IPS DF 4.7 (cell line): ENCODE measurements at regions not wholly inside any gene's neighbourhood (a gene's known extent, or its start where the extent isn't known, plus 50 kb on each side); places are given as distances from the start of the nearest gene placed in this dataset.
"Not testable (repeated sequence)": the region's sequence is repeated elsewhere in the genome, so short reads cannot be mapped to it uniquely, and the experiment has no call there.

Experiments used
- DNase-seq: peaks from one replicate; pipeline ENCODE4 v3.0.0-alpha.2; 2013; ENCODE audit warnings: low spot score; ENCODE audit errors: extremely low read depth

DNA sequence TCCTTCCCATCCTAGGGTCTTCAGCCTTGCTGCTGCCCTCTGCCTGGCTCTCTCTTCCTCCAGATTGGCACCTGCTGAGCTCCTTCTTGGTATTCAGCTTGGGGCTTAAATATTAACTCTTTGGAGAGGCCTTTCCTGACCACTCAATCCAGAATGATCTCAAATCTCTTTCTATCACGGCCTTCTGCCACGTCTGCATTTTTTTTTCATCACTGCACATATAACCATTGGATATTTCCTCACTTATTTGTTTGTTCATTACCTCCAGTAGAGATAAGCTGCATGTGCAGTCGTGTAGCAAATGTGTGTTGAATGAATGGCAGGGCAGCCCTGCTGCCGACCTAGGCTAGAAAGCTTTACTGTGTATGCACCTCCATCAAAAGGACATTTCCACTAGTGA lies 51.6 kb upstream of the MPP7 start:
- DNase-seq = no peak

DNA sequence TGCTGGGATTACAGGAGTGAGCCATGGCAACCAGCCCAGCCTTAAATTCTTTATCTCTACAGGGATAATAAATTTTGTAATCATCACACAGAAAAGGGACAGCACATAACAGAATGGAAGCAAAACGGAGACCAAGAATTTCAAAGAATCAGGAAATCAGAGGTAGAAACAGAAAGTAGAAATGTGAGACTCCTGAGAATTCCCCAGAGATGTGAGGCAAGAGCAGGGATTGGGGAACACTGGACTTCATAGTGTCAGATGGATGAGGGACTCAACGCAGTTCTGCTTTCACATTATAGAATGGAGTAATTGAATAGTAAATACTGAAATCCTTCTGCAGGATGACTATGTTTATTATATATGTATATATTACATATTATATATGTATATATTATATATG lies 52.5 kb upstream of the MPP7 start:
- no peak for DNase-seq

DNA sequence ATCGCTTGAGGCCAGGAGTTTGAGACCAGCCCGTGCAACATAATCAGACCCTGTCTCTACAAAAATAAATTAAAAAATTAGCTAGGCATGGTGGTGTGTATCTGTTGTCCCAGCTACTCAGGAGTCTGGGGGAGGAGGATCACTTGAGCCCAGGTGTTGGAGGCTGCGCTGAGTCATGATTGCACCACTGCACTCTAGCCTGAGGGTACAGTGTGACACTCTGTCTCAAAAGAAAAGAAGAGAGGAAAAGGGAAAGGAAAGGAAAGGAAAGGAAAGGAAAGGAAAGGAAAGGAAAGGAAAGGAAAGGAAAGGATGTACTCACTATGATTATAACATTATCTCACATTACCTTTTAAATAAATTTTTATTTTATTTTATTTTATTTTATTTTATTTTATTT lies 56.5 kb upstream of the MPP7 start:
- DNase-seq = no peak

DNA sequence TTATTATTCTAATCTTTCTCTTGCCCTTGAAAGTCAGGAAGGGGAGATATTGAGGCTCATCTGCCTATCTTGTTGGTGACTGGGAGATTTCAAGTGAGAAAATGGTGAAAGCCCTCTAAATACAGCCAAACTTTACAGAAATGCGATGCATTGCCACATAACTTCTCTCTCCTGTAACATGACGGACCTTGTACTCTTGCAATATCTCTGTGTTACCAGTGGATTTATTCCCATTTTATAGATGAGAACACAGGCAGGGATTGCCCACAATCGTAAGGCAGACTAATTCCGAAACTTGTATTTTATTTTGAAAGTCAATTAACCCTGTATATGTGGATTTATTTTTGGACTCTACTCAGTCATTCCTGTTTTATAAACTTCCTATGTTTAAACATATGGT lies 57.3 kb upstream of the MPP7 start:
- no peak for DNase-seq

DNA sequence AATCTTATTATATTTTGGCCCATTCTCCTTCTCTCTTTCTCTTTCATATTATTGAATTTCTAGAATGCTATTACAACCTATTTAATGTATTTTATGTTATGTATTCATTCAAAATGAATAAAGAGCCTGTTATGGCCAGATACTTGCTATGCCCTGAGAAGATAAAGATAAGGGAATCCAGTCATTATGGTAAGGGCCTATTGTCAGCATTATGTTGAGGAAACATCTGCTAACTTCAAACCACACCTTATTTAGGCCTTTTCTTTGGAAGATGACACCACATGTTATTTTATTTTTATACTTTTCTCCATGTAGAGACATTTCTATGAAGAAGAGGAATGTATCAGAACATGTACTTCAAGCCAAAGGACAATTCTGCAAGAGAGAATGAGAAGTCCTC lies 60.5 kb upstream of the MPP7 start:
- no peak for DNase-seq

DNA sequence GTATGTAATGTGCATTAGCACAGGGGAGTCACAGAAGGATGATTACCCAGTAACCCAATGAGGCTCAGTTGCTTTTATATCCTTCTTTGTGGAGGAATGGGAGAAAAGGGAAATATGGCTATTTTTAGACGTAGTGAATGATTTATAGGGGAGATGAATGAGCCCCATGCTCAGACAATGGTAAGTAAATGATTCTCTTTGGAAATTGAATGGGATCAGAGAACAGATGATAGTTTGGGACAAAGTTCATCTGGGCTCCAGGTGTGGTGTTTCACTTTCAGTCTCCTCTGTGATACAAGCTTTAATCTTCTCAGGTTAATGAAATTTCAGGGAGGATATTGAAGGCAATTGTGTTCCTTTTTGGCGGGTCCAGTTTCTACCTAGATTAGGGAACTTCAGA lies 63.0 kb upstream of the MPP7 start:
- no peak for DNase-seq

DNA sequence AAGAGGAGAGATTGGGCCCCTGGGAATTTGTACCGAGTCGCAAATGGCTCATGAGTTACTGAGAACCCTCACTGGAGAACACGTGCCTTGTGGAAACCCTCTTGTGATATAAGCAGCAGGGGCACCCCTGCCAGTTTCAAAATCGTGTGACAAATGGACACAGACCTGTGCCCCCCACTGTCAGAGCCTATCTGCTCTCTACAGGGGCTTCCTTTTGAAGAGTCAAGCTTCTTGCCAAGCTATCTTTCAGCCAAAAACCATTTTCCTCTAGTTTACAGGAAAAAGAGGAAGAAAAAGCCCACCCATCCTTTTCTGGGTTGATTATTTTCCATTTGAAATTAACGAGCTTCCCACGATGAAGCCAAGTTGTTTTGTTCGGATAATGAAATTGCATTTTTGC lies 64.1 kb upstream of the MPP7 start:
- no peak for DNase-seq

DNA sequence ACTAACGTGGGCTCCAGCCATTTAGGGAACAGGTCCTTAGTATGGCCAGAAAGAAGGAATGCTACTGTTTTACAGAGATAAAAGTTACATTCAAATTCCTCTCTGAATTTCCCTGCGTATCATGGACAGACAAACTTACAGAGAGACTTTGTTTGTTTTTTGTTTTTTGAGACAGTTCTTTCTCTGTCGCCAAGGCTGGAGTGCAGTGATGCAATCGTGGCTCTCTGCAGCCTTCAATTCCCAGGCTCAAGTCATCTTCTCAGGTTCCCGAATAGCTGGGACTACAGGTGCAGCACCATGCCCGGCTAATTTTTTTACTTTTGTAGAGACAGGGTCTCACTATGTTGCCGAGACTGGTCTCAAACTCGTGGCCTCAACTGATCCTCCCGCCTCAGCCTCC lies 64.5 kb upstream of the MPP7 start:
- DNase-seq = no peak

DNA sequence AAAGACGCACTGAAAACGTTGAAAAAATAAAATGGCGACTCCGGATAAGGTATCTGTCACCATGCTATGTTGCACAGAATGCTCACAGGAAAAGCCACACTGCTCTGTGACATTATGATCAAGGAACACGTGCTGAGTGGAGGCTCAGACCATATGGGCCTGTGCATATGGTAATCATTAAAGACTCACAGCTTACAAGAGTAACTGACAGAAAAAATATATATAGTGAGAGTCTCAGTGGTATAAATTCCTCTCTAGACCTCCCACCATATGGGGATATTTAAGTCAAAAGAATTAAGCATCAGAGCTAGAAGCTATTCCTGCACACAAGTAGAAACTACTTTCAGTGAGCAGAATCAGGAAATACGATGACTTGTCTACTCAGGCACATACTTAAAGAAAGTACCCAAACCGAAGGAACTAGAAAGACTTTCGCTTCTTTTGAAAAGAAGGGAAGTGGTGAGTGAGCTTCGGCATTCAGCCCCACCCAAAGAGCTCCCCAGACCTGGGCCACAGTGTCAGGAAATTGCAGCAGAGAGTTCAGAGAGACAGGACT lies 65.1 kb upstream of the MPP7 start:
- no peak for DNase-seq

DNA sequence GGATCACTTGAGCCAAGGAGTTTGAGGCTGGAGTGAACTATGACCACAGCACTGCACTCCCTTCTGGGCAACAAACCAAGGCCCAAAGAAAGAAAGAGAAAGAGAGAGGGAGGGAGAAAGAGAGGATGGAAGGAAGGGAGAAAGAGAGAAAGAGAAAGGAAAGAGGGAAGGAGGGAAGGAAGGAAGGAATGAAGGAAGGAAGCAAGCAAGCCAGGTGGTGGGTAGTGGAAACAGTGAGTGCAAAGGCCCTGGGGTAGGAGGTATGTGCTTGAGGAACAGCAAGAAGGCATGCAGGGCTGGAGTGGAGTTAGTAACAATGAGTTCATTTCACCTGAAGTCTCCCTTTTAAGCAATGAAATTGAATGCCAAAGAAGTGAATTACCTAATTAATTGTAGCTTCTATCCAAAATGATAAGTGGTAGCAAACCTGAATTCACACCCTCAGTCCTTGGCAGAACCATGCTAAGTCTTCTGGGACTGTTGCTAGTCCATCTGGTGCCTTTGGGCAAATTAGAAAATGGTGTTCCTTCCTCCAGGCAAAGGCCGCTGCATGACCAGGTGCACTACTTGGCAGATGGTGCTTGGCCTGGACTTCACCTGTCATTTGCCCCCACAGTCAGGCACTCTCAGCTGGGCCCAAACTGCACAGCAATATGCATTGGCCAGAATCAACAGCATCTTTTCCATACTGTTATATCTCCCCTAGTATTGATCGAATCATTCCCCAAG lies 67.4 kb upstream of the MPP7 start:
- no peak for DNase-seq

DNA sequence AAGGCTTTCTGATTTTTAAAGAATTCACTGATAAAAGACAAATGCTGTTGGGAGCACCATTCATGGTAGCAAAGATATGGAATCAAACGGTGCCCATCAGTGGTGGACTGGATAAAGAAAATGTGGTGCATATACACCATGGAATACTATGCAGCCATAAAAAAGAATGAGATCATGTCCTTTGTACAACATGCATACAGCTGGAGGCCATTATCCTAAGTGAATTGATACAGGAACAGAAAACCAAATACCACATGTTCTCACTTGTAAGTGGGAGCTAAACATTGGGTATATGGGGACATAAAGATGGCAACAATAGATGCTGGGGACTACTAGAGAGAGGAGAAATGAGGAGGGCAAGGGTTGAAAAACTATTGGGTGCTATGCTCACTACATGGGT lies 68.8 kb upstream of the MPP7 start:
- not testable (repeated sequence) for DNase-seq

DNA sequence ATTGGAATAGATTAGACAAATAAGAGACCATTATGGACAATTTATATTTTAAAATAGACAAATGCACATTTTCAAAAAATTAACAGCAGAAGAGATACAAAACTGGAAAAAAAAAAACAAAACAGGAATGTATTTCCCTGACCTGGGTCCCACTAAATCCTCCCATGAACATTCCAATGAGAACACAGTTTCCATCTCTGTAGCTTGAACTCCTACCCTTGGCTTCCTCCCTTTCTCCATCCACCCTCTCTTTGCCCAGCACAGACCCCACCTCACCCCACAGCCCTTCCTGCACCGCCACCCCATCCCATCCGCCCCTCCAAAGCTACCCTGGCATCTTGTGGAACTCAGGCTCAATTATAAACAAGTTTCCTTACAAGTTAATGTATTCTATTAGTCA lies 71.2 kb upstream of the MPP7 start:
- no peak for DNase-seq

DNA sequence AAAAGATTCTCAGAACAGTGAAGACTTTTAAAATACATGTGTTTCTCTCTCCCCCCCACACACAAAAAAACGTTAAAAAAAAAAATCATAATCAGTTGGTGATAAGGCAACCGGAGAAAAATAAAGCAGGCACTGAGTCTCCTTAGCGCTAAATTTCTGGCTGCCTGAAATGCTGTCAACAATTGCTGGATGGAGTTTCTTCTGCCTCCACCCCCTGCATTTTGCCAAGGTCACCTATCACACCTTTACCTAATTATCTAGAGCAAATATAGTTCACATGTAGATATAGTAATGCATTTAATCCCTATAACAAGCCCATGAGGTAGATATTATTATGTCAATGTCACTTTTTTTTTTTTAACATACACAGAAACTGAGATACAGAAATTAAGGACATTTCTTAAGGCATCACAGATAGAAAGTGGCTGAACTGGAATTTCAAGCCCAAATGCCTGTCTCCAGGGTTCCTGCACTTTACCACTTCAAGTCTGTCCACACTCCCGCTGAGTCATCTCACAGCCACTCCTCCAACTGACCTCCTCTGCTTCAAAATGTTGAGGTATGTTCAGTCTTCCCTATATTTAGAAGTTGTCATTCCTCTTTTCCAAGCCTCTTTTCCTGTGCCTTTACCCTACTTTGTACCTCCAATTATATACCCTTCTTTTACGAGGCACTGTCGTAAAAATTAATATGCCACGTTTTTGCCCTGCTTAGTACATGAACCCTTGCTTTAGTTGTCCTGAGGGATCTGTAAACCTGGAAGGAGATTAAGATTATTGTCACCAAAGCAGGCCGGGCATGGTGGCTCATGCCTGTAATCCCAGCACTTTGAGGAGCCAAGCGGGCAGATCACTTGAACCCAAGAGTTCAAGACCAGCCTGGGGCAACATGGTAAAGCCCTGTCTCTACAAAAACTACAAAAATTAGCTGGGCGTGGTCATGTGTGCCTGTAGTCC lies 72.8 kb upstream of the MPP7 start:
- DNase-seq = no peak

DNA sequence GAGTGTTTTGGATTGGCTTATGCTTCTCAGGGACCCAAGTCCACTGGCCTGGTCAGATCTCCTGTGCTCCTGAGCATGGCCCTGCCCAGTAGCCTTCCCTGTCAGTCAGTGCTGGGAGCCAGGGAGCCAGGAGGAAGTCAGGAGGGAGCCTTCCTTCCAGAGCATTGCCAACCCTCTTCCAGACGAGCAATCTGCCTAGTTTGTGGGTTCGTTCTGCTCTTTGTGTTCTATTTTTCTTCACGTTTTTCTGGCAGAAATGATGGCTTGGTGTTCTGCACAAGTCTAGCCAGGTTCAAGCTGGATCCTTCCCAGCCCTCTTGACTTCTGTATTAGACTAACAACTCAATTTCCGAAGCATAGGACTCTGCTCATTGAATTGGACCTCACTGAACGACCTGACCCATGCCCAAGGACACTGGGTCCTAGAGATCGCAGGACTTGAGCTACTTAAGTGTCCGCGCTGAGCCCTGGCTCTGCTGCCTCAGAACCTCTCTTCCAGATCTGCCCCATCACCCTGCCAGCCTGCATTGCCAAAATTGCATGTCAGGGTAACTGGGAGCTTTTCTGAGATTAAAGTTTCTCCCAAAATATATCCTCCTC lies 76.2 kb upstream of the MPP7 start:
- DNase-seq = no peak

DNA sequence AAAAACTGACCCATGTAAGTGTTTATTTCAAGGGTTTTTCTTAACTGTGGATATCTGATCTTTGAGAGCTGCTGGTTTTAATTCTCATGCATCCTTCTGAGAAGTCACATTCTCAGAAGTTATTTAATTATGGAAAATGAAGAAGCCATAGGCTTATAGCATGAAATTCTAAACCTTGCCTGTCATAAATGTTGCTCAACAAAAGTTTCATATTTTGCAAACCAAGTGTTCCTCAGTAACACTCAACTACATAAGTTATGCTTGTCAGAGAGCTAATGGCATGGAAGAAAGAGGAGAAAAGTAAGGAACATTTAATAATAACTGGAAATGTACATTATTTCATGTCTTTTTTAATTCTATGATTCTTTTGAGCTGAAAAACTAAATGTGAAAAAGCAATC lies 78.6 kb upstream of the MPP7 start:
- DNase-seq = no peak

DNA sequence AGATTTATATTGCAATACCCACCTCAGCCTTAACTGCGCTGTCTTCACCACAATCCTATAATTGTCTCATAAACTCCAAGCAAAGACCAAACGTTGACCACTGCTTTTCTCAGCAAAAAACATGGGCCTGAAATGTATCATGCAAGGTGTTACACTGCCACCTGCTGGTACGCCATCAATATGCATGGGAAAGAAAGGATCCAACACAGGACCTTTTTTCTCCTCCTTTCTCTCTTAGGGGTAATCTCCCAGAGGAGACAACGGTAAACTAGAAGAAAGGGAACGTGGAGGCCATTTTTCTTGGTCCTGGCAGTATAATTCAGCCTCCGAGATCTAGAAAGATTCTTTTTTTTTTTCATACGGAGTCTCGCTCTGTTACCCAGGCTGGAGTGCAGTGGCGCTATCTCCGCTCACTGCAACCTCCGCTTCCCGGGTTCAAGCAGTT lies 79.1 kb upstream of the MPP7 start:
- DNase-seq = peak; percentile 87

DNA sequence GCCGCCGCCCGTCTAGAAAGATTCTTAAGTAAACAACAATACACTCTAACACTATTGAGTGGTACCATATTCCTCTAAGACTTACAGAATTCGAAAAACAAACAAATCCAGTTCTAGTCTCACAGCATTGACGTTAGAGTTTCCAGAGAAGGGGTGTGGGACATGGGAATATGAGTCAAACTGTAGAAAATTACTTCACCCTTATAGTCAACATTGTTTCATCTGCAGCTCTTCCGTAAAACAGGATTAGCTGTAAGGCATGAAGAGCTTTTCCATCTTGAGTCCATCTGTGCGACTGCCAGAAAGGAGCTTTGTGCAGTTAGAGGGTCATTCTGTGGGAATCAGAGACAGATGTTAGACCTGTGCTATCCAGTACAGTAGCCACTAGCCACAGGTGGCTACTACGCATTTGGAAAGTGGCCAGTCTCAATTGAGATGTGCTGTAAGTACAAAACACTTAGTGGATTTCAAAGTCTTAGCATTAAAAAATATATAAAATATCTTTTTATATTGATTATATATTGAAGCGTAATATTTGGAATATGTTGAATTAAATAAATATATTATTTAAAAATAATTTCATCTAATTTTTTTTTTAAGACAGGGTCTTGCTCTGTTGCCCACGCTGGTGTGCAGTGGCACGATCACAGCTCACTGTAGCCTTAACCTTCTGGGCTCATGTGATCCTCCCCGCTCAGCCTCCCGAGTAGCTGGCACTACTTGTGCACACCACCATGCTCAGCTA lies 79.8 kb upstream of the MPP7 start:
- DNase-seq = no peak

DNA sequence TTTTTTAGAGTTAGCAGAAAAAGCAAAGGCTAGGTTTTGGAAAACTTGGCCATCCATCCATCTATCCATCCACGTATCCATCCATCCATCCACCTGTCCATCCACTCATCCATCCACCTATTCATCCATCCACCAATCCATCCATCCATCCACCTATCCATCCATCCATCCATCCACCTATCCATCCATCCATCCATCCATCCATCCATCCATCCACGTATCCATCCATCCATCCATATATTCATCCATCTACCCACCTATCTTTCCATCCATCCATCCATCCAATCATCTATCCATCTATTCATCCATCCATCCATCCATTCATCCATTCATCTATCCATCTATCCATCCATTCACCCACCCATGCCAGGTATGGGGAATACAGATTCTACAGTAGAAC lies 81.7 kb upstream of the MPP7 start:
- no peak for DNase-seq

DNA sequence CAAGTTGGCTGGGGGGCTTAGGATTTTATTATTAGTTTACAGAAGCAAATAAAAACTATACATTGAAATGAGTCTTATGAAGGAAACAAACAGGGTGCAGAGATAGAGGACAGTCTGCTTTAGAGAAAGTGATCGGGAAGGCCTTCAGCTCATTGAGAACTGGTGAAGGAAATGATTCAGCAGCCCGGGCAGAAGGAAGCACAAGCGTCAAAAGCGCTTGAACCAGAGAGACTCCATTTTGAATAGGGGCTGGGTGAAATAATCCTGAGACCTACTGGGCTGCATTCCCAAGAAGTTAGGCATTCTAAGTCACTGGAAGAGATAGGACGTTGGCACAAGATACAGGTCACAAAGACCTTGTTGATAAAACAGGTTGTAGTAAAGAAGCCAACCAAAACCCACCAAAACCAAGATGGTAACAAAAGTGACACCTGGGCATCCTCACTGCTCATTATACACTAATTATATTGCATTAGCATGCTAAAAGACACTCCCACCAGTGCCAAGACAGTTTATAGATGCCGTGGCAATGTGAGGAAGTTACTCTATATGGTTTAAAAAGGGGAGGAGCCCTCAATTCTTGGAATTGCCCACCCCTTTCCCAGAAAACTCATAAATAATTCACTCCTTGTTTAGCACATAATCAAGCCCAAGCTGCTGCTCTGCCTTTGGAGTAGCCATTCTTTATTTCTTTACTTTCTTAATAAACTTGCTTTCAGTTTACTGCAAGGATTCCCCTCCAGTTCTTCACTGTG lies 83.1 kb upstream of the MPP7 start:
- DNase-seq = no peak

DNA sequence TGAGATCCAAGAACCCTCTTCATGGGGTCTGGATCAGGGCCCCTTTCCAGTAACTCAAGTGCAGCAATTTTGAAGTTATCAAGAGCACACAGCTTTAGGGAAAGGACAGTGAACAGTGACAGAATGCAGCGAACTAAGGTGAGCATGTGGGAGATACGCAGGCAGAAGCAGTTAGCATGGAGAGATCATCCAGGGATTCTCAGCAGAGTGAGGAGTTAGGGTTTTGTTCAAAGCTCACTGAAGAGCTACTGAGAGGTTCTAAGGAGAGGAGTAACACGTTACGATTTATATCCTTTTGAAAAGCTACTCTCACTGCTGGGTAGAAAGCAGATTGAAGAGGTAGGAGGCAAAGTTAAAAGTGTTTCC lies 83.6 kb upstream of the MPP7 start:
- DNase-seq = no peak

DNA sequence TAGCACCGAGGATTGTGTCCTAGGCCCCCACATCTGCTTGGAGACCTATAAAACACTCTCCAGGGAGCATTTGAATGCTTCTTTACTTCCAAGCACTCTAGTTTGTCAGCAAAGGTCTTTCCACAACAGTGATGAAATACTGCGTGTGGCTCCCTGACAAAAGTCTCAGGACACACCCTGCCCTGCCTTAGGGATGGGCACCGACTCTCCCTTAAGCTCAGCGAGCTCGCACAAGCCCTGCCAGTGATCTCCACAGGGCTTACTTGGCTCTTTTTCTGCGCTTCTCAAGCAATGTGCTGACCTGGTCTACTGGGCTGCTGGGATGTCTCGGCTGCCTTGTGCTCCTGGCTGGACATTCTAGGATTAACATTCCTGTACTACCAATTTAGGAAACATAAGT lies 84.3 kb upstream of the MPP7 start:
- no peak for DNase-seq
